Stomach (tissue), 4 donors: ENCODE measurements at regions not wholly inside any gene's neighbourhood (a gene's known extent, or its start where the extent isn't known, plus 50 kb on each side); places are given as distances from the start of the nearest gene placed in this dataset.

Experiments
- CTCF ChIP-seq, 7 experiments: fragments of 450-650 bp in 4 of 7; fragments of 200-600 bp in 3 of 7; sonication (generic) in 3 of 7; IDR thresholded peaks; one replicate each; pipeline ENCODE4 v1.5.1; 2016 to 2019; ENCODE audit warnings: antibody characterized with exemption in 7 of 7, control low read depth in 2 of 7, mild to moderate bottlenecking in 1 of 7
- EP300 ChIP-seq: sonication (generic); formaldehyde crosslinking; IDR thresholded peaks from one replicate; pipeline ENCODE4 v1.6.1; 2017; ENCODE audit warnings: antibody characterized with exemption
- POLR2A ChIP-seq, 4 donors: fragments of 450-650 bp; IDR thresholded peaks; one replicate each; pipeline ENCODE4 v1.6.1; 2016; ENCODE audit warnings: antibody characterized with exemption in 4 of 4, control low read depth in 2 of 4, mild to moderate bottlenecking in 1 of 4, moderate library complexity in 1 of 4
- POLR2AphosphoS5 ChIP-seq, 3 donors: sonication (generic); formaldehyde crosslinking; IDR thresholded peaks; one replicate each; pipeline ENCODE4 v1.6.1; 2016; ENCODE audit warnings: antibody characterized with exemption in 3 of 3

DNA sequence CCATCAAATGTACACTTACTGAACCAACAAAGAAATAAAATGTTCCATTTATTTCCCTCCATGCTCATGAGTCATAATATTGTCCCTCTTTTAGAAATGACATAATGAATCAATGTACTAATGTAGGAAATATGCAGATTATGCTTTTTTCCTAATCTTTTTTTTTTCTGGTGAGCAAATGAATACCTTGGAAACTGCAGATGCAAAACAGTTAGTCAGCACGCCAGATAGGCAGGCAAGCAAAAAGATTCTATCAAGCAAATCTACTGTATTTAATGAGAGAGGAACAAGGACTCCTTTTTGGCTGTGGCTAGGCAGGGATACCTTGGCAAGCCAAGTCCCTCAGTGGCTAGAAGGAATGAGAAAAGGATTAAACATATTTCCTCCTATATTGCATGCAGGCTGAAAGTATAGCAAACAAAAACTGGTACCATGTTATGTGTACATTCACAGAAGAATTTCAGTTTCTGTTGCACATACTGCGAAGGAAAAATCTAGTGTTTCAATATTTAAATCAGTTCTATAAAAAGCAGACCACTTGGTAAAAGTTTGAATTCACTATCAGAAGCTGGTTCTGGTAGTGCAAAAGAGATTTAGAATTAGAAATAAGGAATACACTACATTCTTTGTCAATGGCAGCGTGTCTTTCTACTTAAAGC lies 605.4 kb downstream of the TLE1 start:
- TF ChIP-seq CTCF (IDR thresholded peaks at IDR 0.05), result no peak
- TF ChIP-seq POLR2A (IDR thresholded peaks at IDR 0.05), result no peak
- no peak for TF ChIP-seq EP300
- no peak for TF ChIP-seq POLR2AphosphoS5 (IDR thresholded peaks at IDR 0.05)
